ENCODE measurements at regions not wholly inside any gene's neighbourhood (a gene's known extent, or its start where the extent isn't known, plus 50 kb on each side); places are given as distances from the start of the nearest gene placed in this dataset.

DNA sequence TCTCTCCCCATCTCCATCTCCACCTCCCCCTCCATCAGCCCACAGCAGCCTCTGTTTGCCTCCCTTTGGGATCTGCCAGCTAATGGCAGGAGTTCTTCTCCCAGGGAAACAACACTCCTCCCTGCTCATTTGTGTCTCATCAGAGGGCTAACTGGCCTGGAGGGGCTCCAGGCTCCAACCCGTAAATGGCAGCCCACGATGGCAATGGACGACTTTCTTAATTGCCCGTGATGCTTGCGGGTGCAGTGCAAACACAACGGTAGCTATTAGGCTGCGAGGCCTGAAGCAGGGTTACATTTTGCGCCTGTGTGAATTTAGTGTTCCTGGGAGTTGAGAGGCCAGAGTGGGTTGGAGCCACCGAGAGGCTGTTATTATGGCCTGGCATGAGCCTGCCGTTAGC, 285.1 kb downstream of the TNS1 start:
- DNase-seq, result no peak

GRCh38 chr2:217715484-217715883, 287.3 kb downstream of the TNS1 start:
- DNase-seq, result no peak

DNA sequence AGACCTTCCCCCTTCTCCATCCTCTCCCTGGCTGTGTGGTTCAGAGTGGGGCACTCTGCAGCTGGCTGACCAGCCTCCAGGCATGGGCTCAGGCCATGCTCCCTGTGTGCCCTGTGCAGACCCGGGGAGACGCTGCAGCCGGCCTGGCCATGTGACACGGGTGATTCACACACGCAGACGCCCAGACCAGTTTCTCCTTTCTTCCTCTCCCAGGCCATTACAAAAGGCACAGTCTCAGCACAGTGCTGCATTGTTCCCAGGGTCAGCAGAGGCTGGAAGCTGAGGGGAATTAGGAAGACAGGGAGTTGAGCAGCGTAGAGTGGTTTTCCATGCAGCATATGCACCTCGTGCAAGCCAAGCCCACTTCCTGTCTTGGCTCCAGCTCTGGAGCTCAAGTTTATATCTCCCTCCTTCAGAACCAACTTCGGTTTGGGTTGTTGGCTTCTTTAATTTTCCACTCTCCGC, 288.5 kb downstream of the TNS1 start:
- DNase-seq, result no peak

DNA sequence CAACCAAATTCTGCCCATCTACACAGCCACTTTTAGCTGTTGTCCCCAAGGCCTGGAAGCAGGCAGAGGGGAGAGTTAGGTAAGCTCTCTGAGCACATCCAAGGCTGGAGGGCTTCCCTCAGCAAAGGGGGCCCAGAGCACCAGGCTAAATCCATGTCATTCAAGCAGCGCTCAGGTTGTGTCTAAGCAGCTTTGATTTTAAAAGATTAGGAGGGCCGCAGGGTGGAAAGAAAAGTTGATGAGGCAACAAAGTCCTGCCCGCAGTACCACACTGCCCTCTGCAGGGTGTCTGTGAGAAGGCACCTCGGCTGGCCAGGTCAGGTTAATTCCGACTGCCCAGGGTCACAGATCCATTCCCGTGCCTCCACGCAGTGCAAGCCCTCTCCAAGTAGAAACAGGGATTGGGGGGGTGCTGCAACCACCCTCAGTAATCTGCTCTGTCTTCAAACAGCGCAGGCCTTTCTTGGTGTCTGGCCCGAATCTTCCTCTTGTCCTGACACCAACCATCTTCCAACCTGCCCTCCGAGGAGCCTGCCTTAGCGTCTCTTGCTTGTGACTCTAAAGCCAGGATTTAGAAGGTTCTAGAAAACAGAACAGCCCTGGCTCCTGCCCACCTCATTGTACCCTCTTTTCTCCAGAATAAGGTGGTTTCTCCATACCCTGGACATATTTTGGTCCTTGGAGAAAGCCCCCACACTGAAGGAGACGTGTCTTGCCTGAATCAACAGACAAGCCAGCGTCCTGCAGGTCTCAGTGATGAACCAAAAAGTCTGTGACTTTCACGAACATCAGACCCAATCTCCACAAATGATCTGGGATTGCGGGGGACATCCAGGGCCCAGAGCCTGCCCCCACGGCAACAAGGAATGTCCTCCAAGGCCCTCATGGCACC, 289.2 kb downstream of the TNS1 start:
- DNase-seq, result peak; percentile 73

- no peak for DNase-seq
Measured at GRCh38 chr2:217712431-217712830, 290.4 kb downstream of the TNS1 start.

DNA sequence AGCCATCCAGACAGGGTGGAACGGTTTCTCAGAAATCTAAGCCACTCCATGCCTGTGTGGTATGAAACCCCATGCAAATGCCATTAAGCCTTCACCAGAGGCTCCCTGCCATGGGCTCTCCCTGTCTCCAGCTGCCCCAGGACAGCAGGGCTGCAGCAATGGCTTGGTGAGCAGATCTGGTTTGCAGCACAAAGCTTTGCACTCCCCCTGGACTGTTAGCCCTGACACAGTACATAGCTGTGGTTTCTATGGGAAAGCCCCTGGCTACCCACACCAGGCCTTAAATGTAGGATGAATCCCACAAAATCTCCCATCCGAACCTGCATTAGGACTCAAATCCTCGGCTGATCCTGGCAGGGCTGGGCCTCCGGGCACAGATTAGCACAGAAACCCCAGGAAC, 291.6 kb downstream of the TNS1 start:
- no peak for DNase-seq

- no peak for DNase-seq
Measured at GRCh38 chr2:217710211-217710765, 292.5 kb downstream of the TNS1 start.

- no peak for DNase-seq
Measured at GRCh38 chr2:217709478-217710210, 293.2 kb downstream of the TNS1 start.

GRCh38 chr2:217707131-217707611, 295.6 kb downstream of the TNS1 start:
- DNase-seq, result no peak

DNA sequence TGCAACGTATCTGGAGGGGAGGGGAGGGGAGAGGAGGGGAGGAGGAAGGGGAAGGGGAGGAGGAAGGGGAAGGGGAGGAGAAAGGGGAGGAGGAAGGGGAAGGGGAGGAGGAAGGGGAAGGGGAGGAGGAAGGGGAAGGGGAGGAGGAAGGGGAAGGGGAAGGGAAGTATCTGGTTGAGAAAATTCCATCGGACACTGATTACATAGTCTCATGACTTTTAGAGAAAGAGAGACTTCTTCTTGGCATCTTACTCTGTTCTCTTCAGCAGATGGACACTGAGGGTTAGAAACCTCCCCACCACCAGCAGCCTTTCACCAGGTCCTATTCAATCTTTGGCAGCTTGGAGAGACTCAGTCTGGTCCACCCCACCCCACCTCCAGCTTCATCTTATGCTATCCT, 296.3 kb downstream of the TNS1 start:
- no peak for DNase-seq

DNA sequence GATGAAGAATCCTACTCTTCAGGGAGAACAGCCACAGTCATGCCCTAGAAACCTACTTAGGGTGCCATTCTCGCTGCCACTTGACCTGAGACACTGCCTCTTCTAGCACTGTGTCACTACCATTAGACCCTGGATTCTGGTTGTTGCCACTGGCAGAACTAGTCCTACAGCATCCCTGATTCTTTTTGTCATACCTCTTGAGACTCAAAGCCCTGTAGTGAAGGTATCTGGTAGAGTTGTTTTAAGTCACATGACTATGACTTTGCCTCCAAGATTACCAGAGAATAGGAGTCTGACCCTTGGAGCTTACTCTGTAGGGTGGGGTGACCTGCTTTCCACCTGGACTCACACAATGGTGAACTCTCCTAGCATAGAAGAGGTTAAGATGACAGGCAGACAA, 296.7 kb downstream of the TNS1 start:
- no peak for DNase-seq

DNA sequence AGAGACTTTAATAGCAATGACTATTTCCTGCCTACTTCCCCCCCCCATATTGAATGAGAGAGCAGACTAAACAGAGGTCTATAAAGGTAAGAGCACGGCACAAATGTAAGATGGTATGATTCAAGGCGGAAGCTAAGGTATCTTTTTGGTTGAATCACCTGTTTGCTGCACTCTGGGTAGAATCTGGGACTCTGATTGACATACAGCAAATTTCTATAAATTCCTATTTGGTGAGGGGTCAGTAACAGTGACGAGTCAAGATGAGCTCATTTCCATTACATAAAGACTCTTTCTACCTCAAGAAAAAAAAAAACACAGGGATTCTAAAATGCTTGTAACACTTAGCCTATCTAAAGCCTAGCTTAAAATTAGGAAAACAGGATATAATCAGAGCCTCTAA, 297.3 kb downstream of the TNS1 start:
- DNase-seq, result no peak

- DNase-seq, result no peak
Measured at GRCh38 chr2:217703999-217704398, 298.8 kb downstream of the TNS1 start.

DNA sequence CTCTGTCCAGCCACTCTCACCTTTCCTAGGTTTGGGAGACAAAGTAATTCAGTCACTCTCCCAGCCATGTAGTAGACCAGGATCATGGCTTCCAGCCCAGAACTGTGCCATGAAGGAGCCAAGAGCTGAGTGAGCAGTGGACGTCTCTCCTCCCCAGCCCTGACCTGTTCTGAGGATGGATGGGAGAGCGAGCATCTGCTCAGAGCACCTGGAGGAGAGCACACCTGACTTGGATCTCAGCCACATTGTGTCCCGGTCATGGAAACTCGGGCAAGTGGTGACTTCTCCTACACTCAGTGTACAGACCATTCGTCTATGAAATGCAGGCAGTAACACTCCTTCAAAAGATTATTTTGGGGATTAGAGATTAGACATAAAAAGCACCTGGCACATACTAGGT, 299.7 kb downstream of the TNS1 start:
- no peak for DNase-seq

DNA sequence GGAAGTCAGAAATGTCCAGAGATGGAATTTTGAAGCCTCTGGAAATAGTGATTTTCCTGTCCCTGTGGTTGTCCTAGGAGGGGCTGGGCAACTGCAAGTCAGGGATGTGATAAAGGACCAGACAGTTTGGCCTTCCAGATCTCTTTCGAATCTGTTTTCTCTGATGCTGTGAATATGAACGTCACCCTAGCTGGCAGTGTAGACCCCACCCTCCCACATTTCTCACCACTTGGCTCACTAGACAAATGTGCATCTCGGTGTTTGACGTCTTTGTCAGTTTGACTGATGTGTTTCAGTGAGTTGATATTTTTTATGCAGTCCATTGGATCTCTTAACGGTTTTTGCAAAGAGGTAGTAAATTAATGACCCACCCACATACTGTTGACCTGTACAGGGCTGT, 301.2 kb downstream of the TNS1 start:
- DNase-seq, result no peak

GRCh38 chr2:217698691-217699090, 304.1 kb downstream of the TNS1 start:
- no peak for DNase-seq

- DNase-seq, result no peak
Measured at GRCh38 chr2:217695033-217695520, 307.7 kb downstream of the TNS1 start.

DNA sequence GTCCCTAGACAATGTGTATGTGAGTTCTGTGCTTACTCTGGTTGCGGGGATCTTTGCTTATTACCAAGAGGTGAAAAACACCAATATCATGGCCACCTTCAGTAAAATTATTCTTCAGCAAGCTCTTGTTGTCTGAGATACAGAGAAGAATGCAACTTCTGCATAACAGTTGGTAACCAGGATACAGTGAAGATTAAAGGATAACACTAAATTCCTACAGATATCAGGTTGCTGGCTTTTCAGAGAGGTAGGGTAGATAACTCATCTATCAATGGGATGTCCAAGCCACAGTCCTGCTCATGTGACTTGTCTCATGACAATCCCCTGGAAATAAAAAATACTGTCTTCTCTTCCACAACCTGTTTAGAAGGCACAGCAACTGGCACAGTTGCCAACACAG, 308.5 kb downstream of the TNS1 start:
- DNase-seq, result no peak

GRCh38 chr2:217693363-217693762, 309.4 kb downstream of the TNS1 start:
- DNase-seq, result no peak

- no peak for DNase-seq
Measured at GRCh38 chr2:217691920-217692666, 310.7 kb downstream of the TNS1 start.

DNA sequence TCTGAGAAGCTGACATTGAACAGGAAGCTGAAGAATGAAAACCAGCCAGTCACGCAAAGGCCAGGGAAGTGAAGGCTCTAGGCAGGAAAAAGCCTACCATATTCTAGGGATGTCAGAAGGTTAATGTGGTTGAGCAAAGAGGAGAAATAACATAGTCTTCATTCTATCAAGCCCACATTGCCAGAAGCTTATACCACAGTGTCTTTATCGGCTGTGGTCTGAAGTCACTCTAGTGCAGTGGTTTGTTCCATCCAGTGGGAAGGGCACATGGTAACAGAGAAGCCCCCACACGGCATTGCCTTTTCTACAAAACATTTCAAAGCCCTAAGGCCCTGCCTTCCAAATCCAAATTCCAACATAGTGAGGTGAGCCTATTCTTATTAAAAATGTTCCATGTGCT, 311.3 kb downstream of the TNS1 start:
- DNase-seq, result no peak

DNA sequence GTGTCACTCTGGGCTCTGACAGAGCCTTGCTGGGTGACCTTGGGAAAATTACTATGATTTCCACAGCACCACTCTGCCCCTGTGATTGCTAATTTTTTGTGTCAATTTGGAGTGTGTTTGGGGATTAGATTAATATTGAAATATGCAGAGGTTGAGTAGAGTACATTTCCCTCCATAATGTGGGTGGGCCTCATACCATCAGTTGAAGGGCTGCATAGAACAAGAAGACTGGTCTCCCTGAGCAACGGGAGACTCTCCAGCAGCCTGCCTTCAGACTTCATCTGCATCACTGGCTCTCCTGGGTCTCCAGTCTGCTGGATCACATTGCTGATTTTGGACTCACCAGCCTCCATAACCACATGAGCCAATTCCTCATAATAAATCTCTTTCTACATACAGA, 313.7 kb downstream of the TNS1 start:
- no peak for DNase-seq

GRCh38 chr2:217688494-217688893, 314.3 kb downstream of the TNS1 start:
- DNase-seq, result no peak
